ENCODE measurements at regions not wholly inside any gene's neighbourhood (a gene's known extent, or its start where the extent isn't known, plus 50 kb on each side); places are given as distances from the start of the nearest gene placed in this dataset.

DNA sequence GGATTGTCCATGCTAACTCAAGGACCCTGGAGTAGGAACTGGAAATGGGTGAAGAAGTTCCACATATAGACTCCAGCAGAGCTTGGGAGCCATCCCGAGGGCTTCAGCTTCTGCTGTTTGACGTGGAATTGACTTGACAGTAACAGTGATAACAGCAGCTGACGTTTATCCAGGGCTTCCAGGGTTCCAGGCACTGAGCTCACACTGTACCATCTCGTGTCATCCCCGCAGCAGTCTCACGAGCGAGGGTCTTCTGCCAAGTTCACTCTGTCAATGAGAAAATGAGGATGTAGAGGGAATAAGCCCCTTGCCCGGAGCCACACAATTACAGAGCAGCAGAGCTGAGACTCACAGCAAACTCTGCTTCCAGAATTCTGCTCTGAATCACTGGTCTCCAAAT is 447.7 kb downstream of the SIPA1L2 start:
- POLR2A ChIA-PET, result no interaction called here
- DNase-seq, result no peak
- Mint-ChIP-seq H3K9me3 (no peaks in the 10 kb centered on the region), H3K4me1 (no peaks in the 10 kb centered on the region), H3K4me3 (no peak overlapping the region), H3K27me3 (peaks cover 12 to 23% of the 10 kb centered on the region in 2 donors), H3K27ac (no peak overlapping the region), H3K36me3 (no peaks in the 10 kb centered on the region)
- no peaks in the 10 kb centered on the region for H3K9me3 ChIP-seq (ENCODE audit: low read length)
- H3K27ac ChIP-seq (ENCODE audit: low read depth, low read length), result no peak overlapping the region
- H3K4me1 ChIP-seq (ENCODE audit: insufficient read depth, low read length), result no peaks in the 10 kb centered on the region
- CTCF ChIA-PET, result no interaction called here
- no peaks in the 10 kb centered on the region for H3K27me3 ChIP-seq (ENCODE audit: insufficient read depth, low read length, poor library complexity, severe bottlenecking)
- H3K36me3 ChIP-seq (ENCODE audit: insufficient read depth, low read length), result no peaks in the 10 kb centered on the region
- H3K4me3 ChIP-seq (ENCODE audit: low read length), result no peak overlapping the region

- H3K27ac ChIP-seq (ENCODE audit: low read depth, low read length), result no peak overlapping the region
- Mint-ChIP-seq H3K27me3 (peaks cover 10 to 22% of the 10 kb centered on the region in 2 donors), H3K9me3 (no peaks in the 10 kb centered on the region), H3K36me3 (peaks cover 0 to 2% (median 0%) of the 10 kb centered on the region in 3 donors), H3K4me3 (no peak overlapping the region), H3K27ac (no peak overlapping the region), H3K4me1 (no peaks in the 10 kb centered on the region)
- H3K4me3 ChIP-seq (ENCODE audit: low read length), result no peak overlapping the region
- ChIA-PET POLR2A (no interaction called here), CTCF (no interaction called here)
- no peak for DNase-seq
- no peaks in the 10 kb centered on the region for H3K4me1 ChIP-seq (ENCODE audit: insufficient read depth, low read length)
- H3K9me3 ChIP-seq (ENCODE audit: low read length), result no peaks in the 10 kb centered on the region
- no peaks in the 10 kb centered on the region for H3K27me3 ChIP-seq (ENCODE audit: insufficient read depth, low read length, poor library complexity, severe bottlenecking)
- no peaks in the 10 kb centered on the region for H3K36me3 ChIP-seq (ENCODE audit: insufficient read depth, low read length)
Measured at GRCh38 chr1:232180779-232181136, 449.2 kb downstream of the SIPA1L2 start.

- H3K4me3 Mint-ChIP-seq, result no peak overlapping the region
- POLR2A ChIA-PET, result no interaction called here
Measured at GRCh38 chr1:232179896-232180778, 449.8 kb downstream of the SIPA1L2 start.

DNA sequence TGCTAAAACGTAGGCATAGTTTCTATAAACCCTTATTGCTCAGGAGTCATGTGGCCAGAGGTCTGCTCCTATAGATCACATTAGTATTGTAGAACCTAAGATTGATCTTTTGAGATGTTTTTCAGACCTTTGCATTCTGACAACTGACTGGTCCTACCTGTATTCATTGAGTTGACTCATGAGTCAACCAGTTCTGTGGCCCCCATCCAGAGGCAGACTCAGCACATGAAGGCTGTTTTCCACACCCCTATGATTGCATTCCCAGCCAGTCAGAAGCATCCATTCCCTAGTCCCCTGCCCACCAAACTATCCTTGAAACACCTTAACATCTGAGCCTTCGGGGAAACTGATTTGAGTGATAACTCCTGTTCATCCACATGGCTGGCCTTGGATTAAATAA is 451.7 kb downstream of the SIPA1L2 start:
- H3K27ac Mint-ChIP-seq, result peak overlapping the region in 1 of 8 donors; percentile 31
- H3K36me3 ChIP-seq (ENCODE audit: insufficient read depth, low read length), result no peaks in the 10 kb centered on the region
- H3K9me3 Mint-ChIP-seq, result no peaks in the 10 kb centered on the region
- H3K4me1 ChIP-seq (ENCODE audit: insufficient read depth, low read length), result no peaks in the 10 kb centered on the region
- peaks cover 0 to 2% (median 0%) of the 10 kb centered on the region in 3 donors for H3K36me3 Mint-ChIP-seq
- ChIA-PET POLR2A (no interaction called here), CTCF (no interaction called here)
- no peaks in the 10 kb centered on the region for H3K9me3 ChIP-seq (ENCODE audit: low read length)
- peaks cover 10 to 32% of the 10 kb centered on the region in 2 donors for H3K27me3 Mint-ChIP-seq
- no peaks in the 10 kb centered on the region for H3K27me3 ChIP-seq (ENCODE audit: insufficient read depth, low read length, poor library complexity, severe bottlenecking)
- no peaks in the 10 kb centered on the region for H3K4me1 Mint-ChIP-seq
- H3K4me3 ChIP-seq (ENCODE audit: low read length), result no peak overlapping the region
- no peak overlapping the region for H3K27ac ChIP-seq (ENCODE audit: low read depth, low read length)
- H3K4me3 Mint-ChIP-seq, result no peak overlapping the region
- no peak for DNase-seq

More at GRCh38 chr1:232179896-232180778, 449.8 kb downstream of the SIPA1L2 start:
- H3K9me3 Mint-ChIP-seq, result no peaks in the 10 kb centered on the region
- Histone ChIP-seq H3K27ac (ENCODE audit: low read depth, low read length) (no peak overlapping the region), H3K36me3 (ENCODE audit: insufficient read depth, low read length) (no peaks in the 10 kb centered on the region), H3K9me3 (ENCODE audit: low read length) (no peaks in the 10 kb centered on the region), H3K4me1 (ENCODE audit: insufficient read depth, low read length) (no peaks in the 10 kb centered on the region), H3K27me3 (ENCODE audit: insufficient read depth, low read length, poor library complexity, severe bottlenecking) (no peaks in the 10 kb centered on the region), H3K4me3 (ENCODE audit: low read length) (no peak overlapping the region)
- H3K4me1 Mint-ChIP-seq, result no peaks in the 10 kb centered on the region
- H3K27ac Mint-ChIP-seq, result peak overlapping the region in 3 of 8 donors; percentile 7 to 85 (median 60)
- CTCF ChIA-PET, result no interaction called here
- H3K36me3 Mint-ChIP-seq, result peaks cover 0 to 2% (median 0%) of the 10 kb centered on the region in 3 donors
- H3K27me3 Mint-ChIP-seq, result peaks cover 10 to 24% of the 10 kb centered on the region in 2 donors
- no peak for DNase-seq

- Mint-ChIP-seq H3K4me3 (no peak overlapping the region), H3K4me1 (peaks cover 3 to 6% (median 5%) of the 10 kb centered on the region in 3 donors), H3K9me3 (no peaks in the 10 kb centered on the region), H3K27ac (no peak overlapping the region), H3K27me3 (peaks cover 13 to 32% of the 10 kb centered on the region in 2 donors), H3K36me3 (peaks cover 0 to 2% (median 0%) of the 10 kb centered on the region in 3 donors)
- Histone ChIP-seq H3K9me3 (ENCODE audit: low read length) (no peaks in the 10 kb centered on the region), H3K27me3 (ENCODE audit: insufficient read depth, low read length, poor library complexity, severe bottlenecking) (no peaks in the 10 kb centered on the region), H3K36me3 (ENCODE audit: insufficient read depth, low read length) (no peaks in the 10 kb centered on the region), H3K27ac (ENCODE audit: low read depth, low read length) (no peak overlapping the region), H3K4me3 (ENCODE audit: low read length) (no peak overlapping the region), H3K4me1 (ENCODE audit: insufficient read depth, low read length) (no peaks in the 10 kb centered on the region)
- no peak for DNase-seq
- ChIA-PET CTCF (no interaction called here), POLR2A (no interaction called here)
Measured at GRCh38 chr1:232177438-232177837, 452.5 kb downstream of the SIPA1L2 start.

GRCh38 chr1:232176222-232176621 is 453.7 kb downstream of the SIPA1L2 start:
- POLR2A ChIA-PET, result no interaction called here
- no peaks in the 10 kb centered on the region for H3K27me3 ChIP-seq (ENCODE audit: insufficient read depth, low read length, poor library complexity, severe bottlenecking)
- peaks cover 8 to 11% (median 11%) of the 10 kb centered on the region in 3 donors for H3K4me1 Mint-ChIP-seq
- no peaks in the 10 kb centered on the region for H3K9me3 ChIP-seq (ENCODE audit: low read length)
- DNase-seq, result no peak
- no peak overlapping the region for H3K27ac Mint-ChIP-seq
- no peak overlapping the region for H3K4me3 ChIP-seq (ENCODE audit: low read length)
- peaks cover 13 to 27% of the 10 kb centered on the region in 2 donors for H3K27me3 Mint-ChIP-seq
- peaks cover 0 to 2% (median 0%) of the 10 kb centered on the region in 3 donors for H3K36me3 Mint-ChIP-seq
- no peak overlapping the region for H3K27ac ChIP-seq (ENCODE audit: low read depth, low read length)
- H3K9me3 Mint-ChIP-seq, result no peaks in the 10 kb centered on the region
- CTCF ChIA-PET, result no interaction called here
- no peak overlapping the region for H3K4me3 Mint-ChIP-seq
- no peaks in the 10 kb centered on the region for H3K4me1 ChIP-seq (ENCODE audit: insufficient read depth, low read length)
- H3K36me3 ChIP-seq (ENCODE audit: insufficient read depth, low read length), result no peaks in the 10 kb centered on the region

- Histone ChIP-seq H3K36me3 (ENCODE audit: insufficient read depth, low read length) (no peaks in the 10 kb centered on the region), H3K27ac (ENCODE audit: low read depth, low read length) (no peak overlapping the region), H3K4me1 (ENCODE audit: insufficient read depth, low read length) (no peaks in the 10 kb centered on the region), H3K4me3 (ENCODE audit: low read length) (no peak overlapping the region), H3K27me3 (ENCODE audit: insufficient read depth, low read length, poor library complexity, severe bottlenecking) (no peaks in the 10 kb centered on the region), H3K9me3 (ENCODE audit: low read length) (no peaks in the 10 kb centered on the region)
- Mint-ChIP-seq H3K27ac (peak overlapping the region in 2 of 8 donors; percentile 17 to 20), H3K27me3 (peaks cover 13 to 24% of the 10 kb centered on the region in 2 donors), H3K9me3 (no peaks in the 10 kb centered on the region), H3K36me3 (peaks cover 0 to 2% (median 0%) of the 10 kb centered on the region in 3 donors), H3K4me3 (no peak overlapping the region), H3K4me1 (peaks cover 8 to 11% (median 11%) of the 10 kb centered on the region in 3 donors)
- no peak for DNase-seq
- CTCF ChIA-PET, result no interaction called here
- POLR2A ChIA-PET, result no interaction called here
Measured at GRCh38 chr1:232174306-232174705, 455.6 kb downstream of the SIPA1L2 start.

DNA sequence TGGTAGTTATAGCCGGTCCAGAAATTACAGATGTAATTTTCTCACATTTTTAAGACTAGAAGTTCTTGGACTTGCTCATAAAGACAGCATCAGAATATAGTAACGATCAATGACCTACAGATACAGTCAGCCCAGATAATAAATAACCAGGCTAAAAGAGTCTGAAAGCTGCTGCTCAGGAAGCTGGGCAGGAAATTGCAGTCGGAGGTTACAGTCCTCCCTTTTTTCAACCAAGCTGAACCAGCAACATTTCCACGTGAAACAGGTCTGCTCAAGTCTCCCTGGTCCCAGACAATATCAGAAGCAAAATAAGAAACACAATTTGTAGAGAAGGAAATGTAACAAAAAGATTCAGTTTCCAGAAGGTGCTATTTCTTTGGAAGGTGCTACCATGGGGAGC is 457.4 kb downstream of the SIPA1L2 start:
- H3K27ac ChIP-seq (ENCODE audit: low read depth, low read length), result no peak overlapping the region
- H3K9me3 ChIP-seq (ENCODE audit: low read length), result no peaks in the 10 kb centered on the region
- Mint-ChIP-seq H3K36me3 (peaks cover 0 to 2% (median 0%) of the 10 kb centered on the region in 3 donors), H3K4me1 (peaks cover 8 to 11% (median 11%) of the 10 kb centered on the region in 3 donors), H3K9me3 (no peaks in the 10 kb centered on the region), H3K4me3 (peak overlapping the region in 2 of 7 donors; percentile 1 to 19), H3K27me3 (peaks cover 7 to 18% of the 10 kb centered on the region in 2 donors), H3K27ac (peak overlapping the region in 1 of 8 donors; percentile 52)
- no peak overlapping the region for H3K4me3 ChIP-seq (ENCODE audit: low read length)
- POLR2A ChIA-PET, result no interaction called here
- no peaks in the 10 kb centered on the region for H3K27me3 ChIP-seq (ENCODE audit: insufficient read depth, low read length, poor library complexity, severe bottlenecking)
- DNase-seq, result no peak
- H3K4me1 ChIP-seq (ENCODE audit: insufficient read depth, low read length), result no peaks in the 10 kb centered on the region
- H3K36me3 ChIP-seq (ENCODE audit: insufficient read depth, low read length), result no peaks in the 10 kb centered on the region
- CTCF ChIA-PET, result no interaction called here

Measured in CD8-positive, alpha-beta memory T cell (primary cell).